IMR-90 (cell line): ENCODE measurements at regions not wholly inside any gene's neighbourhood (a gene's known extent, or its start where the extent isn't known, plus 50 kb on each side); places are given as distances from the start of the nearest gene placed in this dataset.

Experiments used
- ATAC-seq: fragments of 200-7000 bp; cut with Tn5 transposase; 2 replicates; pipeline ENCODE4 v1.9.1; 2020; ENCODE audit warnings: low read depth, mild to moderate bottlenecking, moderate library complexity
- BruUV-seq: library from RNA; stranded (reverse); fragments of 400-500 nt; replicated peaks from 2 replicates; lab custom pipeline; 2021; lab: Mats Ljungman, UMichigan
- CTCF ChIA-PET: fragments of 300-600 bp; formaldehyde crosslinking; extraction: SDS; loops from one replicate; lab custom pipeline; 2021; ENCODE audit warnings: antibody characterized with exemption; lab: Yijun Ruan, JAX
- POLR2A ChIA-PET: fragments of 300-600 bp; sonication (Branson Sonifier 250); formaldehyde crosslinking; loops from one replicate; lab custom pipeline; 2022; ENCODE audit warnings: antibody characterized with exemption; ENCODE audit not compliant: unreplicated experiment; lab: Charles Lee
- DNase-seq: peaks from one replicate; pipeline ENCODE4 v3.0.0; 2013
- H2AFZ ChIP-seq: replicated peaks from 2 replicates; pipeline ENCODE3; 2013; ENCODE audit warnings: low read length, mild to moderate bottlenecking; ENCODE audit not compliant: poor library complexity
- H2AK5ac ChIP-seq: 2 replicates; pipeline ENCODE4 v1.6.1; 2013; ENCODE audit warnings: low read depth, low read length, inconsistent platforms
- H2AK9ac ChIP-seq: replicated peaks from 2 replicates; pipeline ENCODE3; 2013; ENCODE audit warnings: mild to moderate bottlenecking, low read depth, low read length, moderate library complexity; ENCODE audit not compliant: poor library complexity
- H2BK120ac ChIP-seq: 2 replicates; pipeline ENCODE4 v1.6.1; 2013; ENCODE audit warnings: low read depth, low read length, inconsistent platforms
- H2BK15ac ChIP-seq: 3 replicates; pipeline ENCODE4 v1.6.1; 2013; ENCODE audit warnings: low read depth, low read length, inconsistent platforms
- H2BK20ac ChIP-seq: 2 replicates; pipeline ENCODE4 v1.6.1; 2013; ENCODE audit warnings: low read depth, mild to moderate bottlenecking, inconsistent platforms, low read length, moderate library complexity
- H2BK5ac ChIP-seq: 2 replicates; pipeline ENCODE4 v1.6.1; 2013; ENCODE audit warnings: mild to moderate bottlenecking, low read depth, low read length, inconsistent platforms; ENCODE audit not compliant: poor library complexity, severe bottlenecking
- H3K14ac ChIP-seq: replicated peaks from 2 replicates; pipeline ENCODE4 v1.6.1; 2013; ENCODE audit warnings: low read depth, low read length, inconsistent platforms
- H3K18ac ChIP-seq: 2 replicates; pipeline ENCODE4 v1.6.1; 2013; ENCODE audit warnings: low read depth, low read length, control low read depth
- H3K23ac ChIP-seq: 2 replicates; pipeline ENCODE4 v1.6.1; 2013; ENCODE audit warnings: low read depth, low read length, inconsistent platforms
- H3K27ac ChIP-seq: 2 replicates; pipeline ENCODE4 v1.5.1; 2013; ENCODE audit warnings: mild to moderate bottlenecking, control low read depth, low read length; ENCODE audit not compliant: insufficient read depth
- H3K27me3 ChIP-seq: 2 replicates; pipeline ENCODE4 v1.6.1; 2013; ENCODE audit warnings: low read length; ENCODE audit not compliant: control insufficient read depth, insufficient read depth
- H3K36me3 ChIP-seq: 2 replicates; pipeline ENCODE4 v1.6.1; 2013; ENCODE audit warnings: low read length, mixed read lengths; ENCODE audit not compliant: control insufficient read depth, insufficient read depth
- H3K4ac ChIP-seq: 2 replicates; pipeline ENCODE4 v1.6.1; 2013; ENCODE audit warnings: low read depth, low read length, inconsistent platforms
- H3K4me1 ChIP-seq: 2 replicates; pipeline ENCODE4 v1.6.1; 2013; ENCODE audit warnings: low read length, mixed read lengths; ENCODE audit not compliant: control insufficient read depth, insufficient read depth
- H3K4me2 ChIP-seq: 2 replicates; pipeline ENCODE4 v1.6.1; 2013; ENCODE audit warnings: low read depth, mild to moderate bottlenecking, control low read depth, low read length, moderate library complexity
- H3K4me3 ChIP-seq: 2 replicates; pipeline ENCODE4 v1.5.1; 2013; ENCODE audit warnings: low read depth, mild to moderate bottlenecking, control low read depth, low read length, moderate library complexity; ENCODE audit not compliant: insufficient read depth
- H3K56ac ChIP-seq: 2 replicates; pipeline ENCODE4 v1.6.1; 2013; ENCODE audit warnings: low read length, inconsistent platforms; ENCODE audit not compliant: insufficient read depth; ENCODE audit errors: extremely low read depth
- H3K79me1 ChIP-seq, 2 experiments: 2 replicates each; pipeline ENCODE4 v1.6.1; 2013; ENCODE audit warnings: low read length in 2 of 2, inconsistent platforms in 1 of 2, low read depth in 1 of 2
- H3K9ac ChIP-seq: 2 replicates; pipeline ENCODE4 v1.6.1; 2013; ENCODE audit warnings: low read depth, low read length, control low read depth
- H3K9me1 ChIP-seq: 2 replicates; pipeline ENCODE4 v1.6.1; 2013; ENCODE audit warnings: low read length, inconsistent platforms; ENCODE audit not compliant: insufficient read depth
- H3K9me3 ChIP-seq: 2 replicates; pipeline ENCODE4 v1.6.1; 2013; ENCODE audit warnings: low read length; ENCODE audit not compliant: control insufficient read depth, insufficient read depth
- H4K20me1 ChIP-seq: 2 replicates; pipeline ENCODE4 v1.6.1; 2013; ENCODE audit warnings: low read length, inconsistent platforms; ENCODE audit not compliant: insufficient read depth
- H4K5ac ChIP-seq: 2 replicates; pipeline ENCODE4 v1.6.1; 2013; ENCODE audit warnings: mild to moderate bottlenecking, low read depth, low read length, control low read depth
- H4K8ac ChIP-seq, 2 experiments: 2 replicates each; pipeline ENCODE4 v1.6.1; 2013; ENCODE audit warnings: low read depth in 2 of 2, low read length in 2 of 2, control low read depth in 1 of 2, inconsistent platforms in 1 of 2
- H4K91ac ChIP-seq: 2 replicates; pipeline ENCODE4 v1.6.1; 2013; ENCODE audit warnings: low read depth, low read length, inconsistent platforms; ENCODE audit not compliant: insufficient read depth
- BHLHE40 ChIP-seq: fragments of 150-350 bp; IDR thresholded peaks from 2 replicates; pipeline ENCODE4 v1.6.1; 2016; ENCODE audit warnings: mild to moderate bottlenecking, low read depth, low read length
- CEBPB ChIP-seq: IDR thresholded peaks from 2 replicates; pipeline ENCODE4 v1.6.1; 2012; ENCODE audit warnings: low read depth, low read length, improper control_type of control experiment
- CHD1 ChIP-seq: IDR thresholded peaks from 2 replicates; pipeline ENCODE4 v1.6.1; 2012; ENCODE audit warnings: low read depth, low read length, improper control_type of control experiment
- CTCF ChIP-seq: conservative IDR thresholded peaks from 2 replicates; pipeline ENCODE4 v1.5.1; 2012; ENCODE audit warnings: mild to moderate bottlenecking, low read depth, low read length, improper control_type of control experiment
- ELK1 ChIP-seq: fragments of 150-350 bp; IDR thresholded peaks from 2 replicates; pipeline ENCODE4 v1.6.1; 2016; ENCODE audit warnings: low read depth, mild to moderate bottlenecking, low read length, moderate library complexity, borderline replicate concordance
- FOS ChIP-seq: fragments of 150-350 bp; IDR thresholded peaks from 2 replicates; pipeline ENCODE4 v1.6.1; 2016; ENCODE audit warnings: low read depth, low read length
- MAFK ChIP-seq: IDR thresholded peaks from 2 replicates; pipeline ENCODE4 v1.6.1; 2012; ENCODE audit warnings: low read depth, low read length, improper control_type of control experiment
- MAZ ChIP-seq: IDR thresholded peaks from 2 replicates; pipeline ENCODE4 v1.6.1; 2012; ENCODE audit warnings: low read depth, mild to moderate bottlenecking, low read length, improper control_type of control experiment, moderate library complexity, borderline replicate concordance
- MXI1 ChIP-seq: IDR thresholded peaks from 2 replicates; pipeline ENCODE4 v1.6.1; 2012; ENCODE audit warnings: low read depth, mild to moderate bottlenecking, low read length, moderate library complexity, borderline replicate concordance
- NFE2L2 ChIP-seq: fragments of 150-350 bp; IDR thresholded peaks from 2 replicates; pipeline ENCODE4 v1.6.1; 2016; ENCODE audit warnings: low read depth, mild to moderate bottlenecking, low read length
- POLR2A ChIP-seq: IDR thresholded peaks from 2 replicates; pipeline ENCODE4 v1.6.1; 2012; ENCODE audit warnings: mild to moderate bottlenecking, low read depth, low read length
- RAD21 ChIP-seq: IDR thresholded peaks from 2 replicates; pipeline ENCODE4 v1.6.1; 2012; ENCODE audit warnings: low read length, improper control_type of control experiment
- RCOR1 ChIP-seq: IDR thresholded peaks from 2 replicates; pipeline ENCODE4 v1.6.1; 2012; ENCODE audit warnings: mild to moderate bottlenecking, low read length, improper control_type of control experiment; ENCODE audit not compliant: insufficient replicate concordance
- RFX5 ChIP-seq: IDR thresholded peaks from 2 replicates; pipeline ENCODE4 v1.8.0; 2012; ENCODE audit warnings: low read depth, mild to moderate bottlenecking, low read length, moderate library complexity
- SMC3 ChIP-seq: fragments of 150-350 bp; IDR thresholded peaks from 2 replicates; pipeline ENCODE4 v1.6.1; 2016; ENCODE audit warnings: low read depth, mild to moderate bottlenecking, antibody characterized with exemption, low read length, moderate library complexity
- USF2 ChIP-seq: fragments of 150-350 bp; IDR thresholded peaks from 2 replicates; pipeline ENCODE4 v1.6.1; 2017; ENCODE audit warnings: mild to moderate bottlenecking, antibody characterized with exemption, low read length, low read depth
- WGBS, 2 experiments: methylation state at CpG; one replicate each; pipeline versions ENCODE4 v1.1.5 to v1.1.7; 2013; ENCODE audit warnings: missing lambda C conversion rate in 2 of 2; ENCODE audit not compliant: insufficient read length in 1 of 2; ENCODE audit errors: extremely low coverage in 2 of 2; 5-methylcytosine and 5-hydroxymethylcytosine counted together
- dilution Hi-C: fragments of 300-500 bp; cut with HindIII; formaldehyde crosslinking; loops from one replicate; pipeline ENCODE4 v1.14.3; 2018; ENCODE audit warnings: low sequenced_read_pairs; ENCODE audit not compliant: unreplicated experiment
- in situ Hi-C: fragments of 300-500 bp; cut with MboI; formaldehyde crosslinking; loops from 3 replicates; pipeline ENCODE4 v1.14.3; 2019; ENCODE audit warnings: low sequenced_read_pairs, inconsistent platforms, mixed read lengths
- intact Hi-C: fragments of 100-400 bp; cut with micrococcal nuclease; formaldehyde crosslinking; loops from 2 replicates; pipeline ENCODE4 v1.10.0; 2022

GRCh38 chr16:64085296-64085695, 1036.6 kb downstream of the CDH11 start:
- no peak overlapping the region for H2BK20ac ChIP-seq
- BruUV-seq: no TSS peak
- H2AFZ ChIP-seq: no peak overlapping the region
- intact Hi-C loops: no loop called here
- no peaks in the 10 kb centered on the region for H3K9me1 ChIP-seq
- no peak overlapping the region for H3K56ac ChIP-seq
- no CpG with 5 or more reads among the region's 4 CpGs for WGBS, 2 experiments
- DNase-seq (no peak), ATAC-seq (no peak)
- in situ Hi-C loops: loop anchor here (25.0 kb wide), 2 partner anchors 377 to 1027 kb away; partner anchors contain the start of gene CDH11
- dilution Hi-C loops: no loop called here
- TF ChIP-seq MAFK (no peak), NFE2L2 (no peak), BHLHE40 (no peak), RAD21 (no peak), CTCF (no peak), RFX5 (no peak), MAZ (no peak), POLR2A (no peak), CHD1 (no peak), FOS (no peak), SMC3 (no peak), CEBPB (no peak), MXI1 (no peak), RCOR1 (no peak), ELK1 (no peak), USF2 (no peak)
- no peak overlapping the region for H4K91ac ChIP-seq
- no peaks in the 10 kb centered on the region for H3K79me1 ChIP-seq
- H3K4me3 ChIP-seq: no peak overlapping the region
- H3K4ac ChIP-seq: no peak overlapping the region
- no peaks in the 10 kb centered on the region for H3K9me3 ChIP-seq
- no peaks in the 10 kb centered on the region for H3K4me1 ChIP-seq
- no peak overlapping the region for H3K27ac ChIP-seq
- no peak overlapping the region for H3K23ac ChIP-seq
- no peaks in the 10 kb centered on the region for H3K36me3 ChIP-seq
- ChIA-PET POLR2A (no interaction called here), CTCF (interaction anchor here (0.6 kb wide), 1 partner anchor 22 kb away, joined by 3 read pairs; no protein-coding TSS in a partner anchor)
- H3K18ac ChIP-seq: no peak overlapping the region
- no peak overlapping the region for H3K4me2 ChIP-seq
- no peak overlapping the region for H4K8ac ChIP-seq
- H3K14ac ChIP-seq: no peak overlapping the region
- H2AK9ac ChIP-seq: no peak overlapping the region
- no peak overlapping the region for H2BK120ac ChIP-seq
- H3K9ac ChIP-seq: no peak overlapping the region
- no peak overlapping the region for H2BK5ac ChIP-seq
- no peak overlapping the region for H2BK15ac ChIP-seq
- no peak overlapping the region for H2AK5ac ChIP-seq
- H4K5ac ChIP-seq: no peak overlapping the region
- no peaks in the 10 kb centered on the region for H4K20me1 ChIP-seq
- no peaks in the 10 kb centered on the region for H3K27me3 ChIP-seq
